Calu3 (cell line): ENCODE measurements at regions not wholly inside any gene's neighbourhood (a gene's known extent, or its start where the extent isn't known, plus 50 kb on each side); places are given as distances from the start of the nearest gene placed in this dataset.

ENCODE experiments used
- BruUV-seq: library from RNA; stranded (reverse); fragments of 400-500 nt; replicated peaks from 2 replicates; lab custom pipeline; 2021; lab: Mats Ljungman, UMichigan
- CTCF ChIA-PET: fragments of 300-600 bp; sonication (Branson Sonifier 250); formaldehyde crosslinking; loops from one replicate; lab custom pipeline; 2022; ENCODE audit warnings: antibody characterized with exemption; lab: Charles Lee
- DNase-seq: peaks from one replicate; pipeline ENCODE4 v3.0.0; 2022
- H3K27ac Mint-ChIP-seq: one replicate; pipeline ENCODE4 v1.8.0; 2022; ENCODE audit warnings: mixed read lengths; ENCODE audit not compliant: unreplicated experiment
- H3K27me3 Mint-ChIP-seq: one replicate; pipeline ENCODE4 v1.8.0; 2022; ENCODE audit warnings: mixed read lengths; ENCODE audit not compliant: unreplicated experiment
- H3K36me3 Mint-ChIP-seq: one replicate; pipeline ENCODE4 v1.8.0; 2022; ENCODE audit warnings: mild to moderate bottlenecking, moderate library complexity, mixed read lengths; ENCODE audit not compliant: insufficient read depth, unreplicated experiment
- H3K4me1 Mint-ChIP-seq: one replicate; pipeline ENCODE4 v1.8.0; 2022; ENCODE audit warnings: mild to moderate bottlenecking, low read depth, mixed read lengths; ENCODE audit not compliant: unreplicated experiment
- H3K4me3 Mint-ChIP-seq: one replicate; pipeline ENCODE4 v1.8.0; 2022; ENCODE audit warnings: mild to moderate bottlenecking, low read depth, moderate library complexity, mixed read lengths; ENCODE audit not compliant: unreplicated experiment
- H3K9me3 Mint-ChIP-seq: one replicate; pipeline ENCODE4 v1.8.0; 2022; ENCODE audit warnings: low read depth, mixed read lengths; ENCODE audit not compliant: unreplicated experiment
- intact Hi-C: fragments of 100-400 bp; cut with micrococcal nuclease; formaldehyde crosslinking; loops from one replicate; pipeline ENCODE4 v1.10.0; 2022; ENCODE audit not compliant: unreplicated experiment
- TF ChIP-seq, protein P1 (sequence below): fragments of 200-600 bp; IDR thresholded peaks from one replicate; pipeline ENCODE4 v1.8.0; 2022; ENCODE audit warnings: antibody characterized with exemption; ENCODE audit not compliant: unreplicated experiment

- TF ChIP-seq, protein P1, sequence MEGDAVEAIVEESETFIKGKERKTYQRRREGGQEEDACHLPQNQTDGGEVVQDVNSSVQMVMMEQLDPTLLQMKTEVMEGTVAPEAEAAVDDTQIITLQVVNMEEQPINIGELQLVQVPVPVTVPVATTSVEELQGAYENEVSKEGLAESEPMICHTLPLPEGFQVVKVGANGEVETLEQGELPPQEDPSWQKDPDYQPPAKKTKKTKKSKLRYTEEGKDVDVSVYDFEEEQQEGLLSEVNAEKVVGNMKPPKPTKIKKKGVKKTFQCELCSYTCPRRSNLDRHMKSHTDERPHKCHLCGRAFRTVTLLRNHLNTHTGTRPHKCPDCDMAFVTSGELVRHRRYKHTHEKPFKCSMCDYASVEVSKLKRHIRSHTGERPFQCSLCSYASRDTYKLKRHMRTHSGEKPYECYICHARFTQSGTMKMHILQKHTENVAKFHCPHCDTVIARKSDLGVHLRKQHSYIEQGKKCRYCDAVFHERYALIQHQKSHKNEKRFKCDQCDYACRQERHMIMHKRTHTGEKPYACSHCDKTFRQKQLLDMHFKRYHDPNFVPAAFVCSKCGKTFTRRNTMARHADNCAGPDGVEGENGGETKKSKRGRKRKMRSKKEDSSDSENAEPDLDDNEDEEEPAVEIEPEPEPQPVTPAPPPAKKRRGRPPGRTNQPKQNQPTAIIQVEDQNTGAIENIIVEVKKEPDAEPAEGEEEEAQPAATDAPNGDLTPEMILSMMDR = no peak
- no TSS peak for BruUV-seq
- no peaks in the 10 kb centered on the region for H3K4me1 Mint-ChIP-seq
- CTCF ChIA-PET = no interaction called here
- H3K27ac Mint-ChIP-seq = no peak overlapping the region
- H3K9me3 Mint-ChIP-seq = peaks cover 3% of the 10 kb centered on the region
- intact Hi-C loops = no loop called here
- no peaks in the 10 kb centered on the region for H3K36me3 Mint-ChIP-seq
- no peak overlapping the region for H3K4me3 Mint-ChIP-seq
- no peak for DNase-seq
- H3K27me3 Mint-ChIP-seq = no peaks in the 10 kb centered on the region
Measured at GRCh38 chr11:23569134-23569533, 708.9 kb upstream of the CCDC179 start.

GRCh38 chr11:23569547-23569946 lies 709.3 kb upstream of the CCDC179 start:
- intact Hi-C loops = no loop called here
- no TSS peak for BruUV-seq
- peaks cover 3% of the 10 kb centered on the region for H3K9me3 Mint-ChIP-seq
- H3K4me1 Mint-ChIP-seq = no peaks in the 10 kb centered on the region
- TF ChIP-seq, protein P1 = no peak
- H3K27ac Mint-ChIP-seq = no peak overlapping the region
- H3K4me3 Mint-ChIP-seq = no peak overlapping the region
- CTCF ChIA-PET = no interaction called here
- no peaks in the 10 kb centered on the region for H3K36me3 Mint-ChIP-seq
- H3K27me3 Mint-ChIP-seq = no peaks in the 10 kb centered on the region
- no peak for DNase-seq

DNA sequence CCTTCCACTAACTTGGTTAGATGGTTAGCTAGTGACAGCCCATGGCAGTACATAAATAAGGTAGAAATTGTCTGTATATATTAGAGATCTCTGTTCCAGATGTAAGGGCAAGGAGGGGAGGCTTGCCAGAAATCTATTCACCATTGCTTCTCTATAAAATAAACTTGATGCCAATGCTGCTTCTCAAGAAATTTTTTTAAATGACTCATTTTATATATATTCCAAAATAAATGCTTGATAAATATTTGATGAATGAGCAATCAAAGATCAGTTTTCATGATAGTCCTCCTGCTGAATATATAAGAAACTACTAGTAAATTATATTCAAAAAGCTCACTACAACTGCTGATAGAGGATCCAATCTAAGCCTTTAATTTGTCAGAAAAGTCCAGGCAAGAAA lies 710.6 kb upstream of the CCDC179 start:
- H3K36me3 Mint-ChIP-seq = no peaks in the 10 kb centered on the region
- TF ChIP-seq, protein P1 = no peak
- no peak for DNase-seq
- CTCF ChIA-PET = no interaction called here
- H3K4me1 Mint-ChIP-seq = no peaks in the 10 kb centered on the region
- H3K4me3 Mint-ChIP-seq = no peak overlapping the region
- H3K27ac Mint-ChIP-seq = no peak overlapping the region
- intact Hi-C loops = no loop called here
- no TSS peak for BruUV-seq
- peaks cover 3% of the 10 kb centered on the region for H3K9me3 Mint-ChIP-seq
- H3K27me3 Mint-ChIP-seq = no peaks in the 10 kb centered on the region

DNA sequence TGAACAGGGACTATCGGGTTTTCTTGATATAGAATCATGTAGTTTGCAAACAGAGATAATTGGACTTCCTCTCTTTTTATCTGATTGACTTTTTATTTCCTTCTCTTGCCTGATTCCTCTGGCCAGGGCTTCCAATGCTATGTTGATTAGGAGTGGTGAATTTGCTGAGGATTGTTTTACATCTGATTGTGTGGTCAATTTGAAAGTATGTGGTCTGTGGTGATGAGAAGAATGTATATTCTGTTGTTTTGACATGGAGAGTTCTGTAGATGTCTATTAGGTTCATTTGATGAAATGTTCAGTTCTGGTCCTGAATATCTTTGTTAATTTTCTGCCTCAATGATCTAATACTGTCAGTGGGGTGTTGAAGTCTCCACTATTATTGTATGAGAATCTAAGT lies 713.2 kb upstream of the CCDC179 start:
- Mint-ChIP-seq H3K4me3 (no peak overlapping the region), H3K27ac (no peak overlapping the region), H3K36me3 (no peaks in the 10 kb centered on the region), H3K4me1 (no peaks in the 10 kb centered on the region), H3K27me3 (no peaks in the 10 kb centered on the region), H3K9me3 (peaks cover 3% of the 10 kb centered on the region)
- CTCF ChIA-PET = no interaction called here
- intact Hi-C loops = no loop called here
- TF ChIP-seq, protein P1 = no peak
- no peak for DNase-seq
- BruUV-seq = no TSS peak
